Lower leg skin (tissue), 4 donors: ENCODE measurements at regions not wholly inside any gene's neighbourhood (a gene's known extent, or its start where the extent isn't known, plus 50 kb on each side); places are given as distances from the start of the nearest gene placed in this dataset.

Experiments used
- DNase-seq, 2 donors: peaks; one replicate each; pipeline ENCODE4 v3.0.0-alpha.2; 2019; ENCODE audit warnings: low spot score in 2 of 2
- H3K4me3 ChIP-seq: fragments of 200-600 bp; sonication (generic); 2 replicates; pipeline ENCODE4 v1.5.1; 2017; ENCODE audit warnings: mild to moderate bottlenecking, low read depth; ENCODE audit not compliant: poor library complexity, severe bottlenecking
- POLR2A ChIP-seq, 2 donors: fragments of 450-650 bp; IDR thresholded peaks; one replicate each; pipeline ENCODE4 v1.6.1; 2016 to 2017; ENCODE audit warnings: antibody characterized with exemption in 2 of 2, mild to moderate bottlenecking in 1 of 2, moderate library complexity in 1 of 2
- WGBS, 2 donors: methylation state at CpG; one replicate each; pipeline ENCODE4 v1.1.5; 2018; 5-methylcytosine and 5-hydroxymethylcytosine counted together
- intact Hi-C: fragments of 100-400 bp; cut with DNase I; formaldehyde crosslinking; loops from one replicate; pipeline ENCODE4 v1.15.0; 2023; ENCODE audit warnings: low total_unique reads
- TF ChIP-seq, protein P1 (sequence below), 3 donors: fragments of 450-650 bp; IDR thresholded peaks; one replicate each; pipeline ENCODE4 v1.5.1; 2016; ENCODE audit warnings: antibody characterized with exemption in 3 of 3, mild to moderate bottlenecking in 3 of 3, moderate library complexity in 2 of 3

DNA sequence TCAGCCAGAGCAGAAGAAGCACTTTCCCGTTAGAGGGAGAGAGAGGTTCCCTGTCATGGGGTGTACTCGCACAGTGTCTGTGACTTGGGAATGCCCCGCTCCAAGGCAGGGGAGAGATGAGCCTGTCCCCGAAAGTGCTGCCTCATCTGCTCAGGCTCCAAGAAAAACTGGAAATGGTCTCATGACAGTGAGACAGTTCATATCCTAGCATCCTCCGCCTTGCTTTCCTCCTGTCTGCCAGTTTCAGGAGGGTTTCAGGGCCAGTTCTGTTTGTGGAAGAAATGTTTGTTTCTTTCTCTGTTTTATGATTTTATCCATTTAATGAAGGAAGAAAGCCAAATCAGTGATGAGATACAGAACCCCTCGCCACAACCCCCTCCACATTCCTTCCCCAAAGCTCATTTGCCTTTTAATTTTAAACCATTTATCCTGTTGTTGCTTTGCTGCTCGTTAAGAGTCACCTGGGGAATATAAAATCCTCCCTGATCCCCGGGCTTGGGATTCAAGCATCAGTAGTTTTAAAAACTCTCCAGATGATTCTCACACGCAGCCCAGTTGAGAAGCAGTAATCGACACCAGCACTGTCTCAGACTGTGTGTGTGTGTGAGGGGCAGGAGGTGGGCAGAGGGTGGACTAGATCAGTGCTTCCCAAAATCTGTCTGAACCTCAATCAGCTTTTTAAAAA is 144.6 kb upstream of the UBL3 start:
- DNase-seq, result peak in 1 of 2 donors; percentile 40
- intact Hi-C loops, result no loop called here
- WGBS, 2 donors, result 61 to 69% methylated on average over 10 of the region's 10 CpGs

DNA sequence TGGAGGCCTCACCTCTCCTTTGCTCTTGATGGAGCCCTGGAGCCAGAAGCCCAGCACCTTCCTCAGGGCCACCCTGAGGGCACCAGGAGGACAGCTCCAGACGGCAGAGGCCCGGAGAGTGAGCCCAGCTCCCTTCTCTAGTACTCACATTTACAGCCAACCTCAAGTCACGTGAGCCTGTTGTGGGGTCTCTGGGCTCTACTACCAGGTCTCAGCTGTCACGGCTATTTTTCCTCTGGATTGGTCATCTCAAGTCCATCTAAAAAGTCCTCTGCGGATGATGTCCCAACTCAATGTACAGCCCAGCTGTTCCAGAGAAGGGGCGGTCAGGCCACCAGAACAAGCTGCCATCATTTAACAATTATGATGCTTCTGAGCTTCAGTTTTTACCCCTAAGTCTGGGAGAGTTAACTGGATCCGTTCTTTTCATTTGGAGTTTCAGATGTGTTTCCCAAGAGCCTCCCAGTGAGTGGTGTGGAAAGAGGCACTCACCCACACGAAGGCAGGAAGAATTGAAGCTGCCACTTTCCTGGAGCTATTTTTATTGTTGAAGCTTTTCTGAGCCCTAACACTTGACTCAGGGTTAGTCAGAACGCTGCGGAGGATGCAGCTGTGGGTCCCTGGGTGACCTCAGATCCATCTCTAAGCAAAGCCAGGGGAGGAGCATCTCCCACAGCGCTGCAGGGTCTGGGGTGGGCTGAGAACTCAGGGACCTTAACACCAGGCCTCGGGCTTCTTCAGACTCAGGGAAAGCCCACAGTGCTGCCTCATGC is 143.5 kb upstream of the UBL3 start:
- no peak overlapping the region for H3K4me3 ChIP-seq
- no peak for DNase-seq
- WGBS, 2 donors, result 65 to 70% methylated on average over 11 to 12 of the region's 12 CpGs
- TF ChIP-seq, protein P1, sequence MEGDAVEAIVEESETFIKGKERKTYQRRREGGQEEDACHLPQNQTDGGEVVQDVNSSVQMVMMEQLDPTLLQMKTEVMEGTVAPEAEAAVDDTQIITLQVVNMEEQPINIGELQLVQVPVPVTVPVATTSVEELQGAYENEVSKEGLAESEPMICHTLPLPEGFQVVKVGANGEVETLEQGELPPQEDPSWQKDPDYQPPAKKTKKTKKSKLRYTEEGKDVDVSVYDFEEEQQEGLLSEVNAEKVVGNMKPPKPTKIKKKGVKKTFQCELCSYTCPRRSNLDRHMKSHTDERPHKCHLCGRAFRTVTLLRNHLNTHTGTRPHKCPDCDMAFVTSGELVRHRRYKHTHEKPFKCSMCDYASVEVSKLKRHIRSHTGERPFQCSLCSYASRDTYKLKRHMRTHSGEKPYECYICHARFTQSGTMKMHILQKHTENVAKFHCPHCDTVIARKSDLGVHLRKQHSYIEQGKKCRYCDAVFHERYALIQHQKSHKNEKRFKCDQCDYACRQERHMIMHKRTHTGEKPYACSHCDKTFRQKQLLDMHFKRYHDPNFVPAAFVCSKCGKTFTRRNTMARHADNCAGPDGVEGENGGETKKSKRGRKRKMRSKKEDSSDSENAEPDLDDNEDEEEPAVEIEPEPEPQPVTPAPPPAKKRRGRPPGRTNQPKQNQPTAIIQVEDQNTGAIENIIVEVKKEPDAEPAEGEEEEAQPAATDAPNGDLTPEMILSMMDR (IDR thresholded peaks at IDR 0.05), result no peak
- TF ChIP-seq POLR2A (IDR thresholded peaks at IDR 0.05), result no peak
- intact Hi-C loops, result no loop called here

More for the DNA sequence above, 144.6 kb upstream of the UBL3 start:
- TF ChIP-seq, protein P1 (IDR thresholded peaks at IDR 0.05), result no peak
- no peak for TF ChIP-seq POLR2A (IDR thresholded peaks at IDR 0.05)
- H3K4me3 ChIP-seq, result no peak overlapping the region

DNA sequence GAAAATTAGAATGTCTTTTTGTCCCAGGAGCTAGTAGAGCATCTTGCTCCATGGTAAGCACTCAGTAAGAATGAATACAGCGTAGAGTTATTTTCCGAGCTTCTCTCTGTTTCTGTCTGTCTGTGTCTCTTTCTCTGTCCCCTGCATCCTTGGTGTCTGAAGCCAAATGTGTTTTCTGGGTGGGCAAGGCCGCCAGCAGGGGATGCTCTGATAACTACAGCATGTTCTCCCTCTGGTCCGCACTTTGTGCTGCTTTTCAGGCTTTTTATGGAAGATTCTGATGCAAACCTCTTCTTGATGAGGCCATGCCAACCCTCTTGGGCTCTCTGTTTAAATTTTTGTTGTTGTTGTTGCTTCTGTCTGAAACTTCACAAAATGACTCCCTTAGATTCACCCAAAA is 142.8 kb upstream of the UBL3 start:
- no peak overlapping the region for H3K4me3 ChIP-seq
- 87 to 88% methylated on average over 4 of the region's 4 CpGs for WGBS, 2 donors
- intact Hi-C loops, result no loop called here
- no peak for TF ChIP-seq POLR2A (IDR thresholded peaks at IDR 0.05)
- TF ChIP-seq, protein P1 (IDR thresholded peaks at IDR 0.05), result no peak
- no peak for DNase-seq

DNA sequence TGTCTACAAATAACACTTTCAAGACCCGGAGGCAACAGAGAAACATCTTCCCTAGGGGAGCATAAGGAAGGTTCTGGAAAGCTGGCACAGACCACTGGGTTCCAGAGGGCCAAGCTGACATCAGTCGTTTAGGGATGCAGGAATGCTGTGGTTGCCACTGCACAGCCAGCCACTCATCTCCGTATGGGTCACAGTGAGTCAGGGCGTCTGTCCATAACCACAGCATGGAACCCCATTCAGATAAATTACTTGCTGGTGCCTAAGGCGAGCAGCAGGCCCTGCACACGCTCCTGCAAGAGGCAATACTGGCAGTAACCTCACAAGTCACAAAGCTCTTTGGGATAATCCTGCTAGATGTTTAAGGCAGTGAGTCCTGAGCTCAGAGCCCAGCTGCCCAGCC is 140.9 kb upstream of the UBL3 start:
- TF ChIP-seq, protein P1 (IDR thresholded peaks at IDR 0.05), result no peak
- no peak for TF ChIP-seq POLR2A (IDR thresholded peaks at IDR 0.05)
- H3K4me3 ChIP-seq, result no peak overlapping the region
- intact Hi-C loops, result no loop called here
- no peak for DNase-seq
- 57 to 63% methylated on average over 6 of the region's 6 CpGs for WGBS, 2 donors

DNA sequence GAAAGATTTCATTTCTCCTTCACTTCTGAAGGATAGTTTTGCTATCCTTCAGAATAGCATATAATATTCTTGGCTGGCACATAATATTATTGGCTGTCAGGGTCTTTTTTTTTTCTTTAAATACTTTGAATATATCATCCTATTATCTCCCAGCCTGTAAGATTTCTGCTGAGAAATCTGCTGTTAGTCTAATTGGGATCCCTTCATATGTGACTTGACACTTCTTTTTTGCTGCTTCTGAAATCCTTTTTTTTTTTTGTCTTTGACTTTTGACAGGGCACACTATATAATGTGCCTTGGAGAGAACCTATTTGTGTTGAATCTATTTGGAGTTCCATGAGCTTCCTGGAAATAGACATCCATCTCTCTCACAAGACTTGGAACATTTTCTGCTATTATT is 136.9 kb upstream of the UBL3 start:
- H3K4me3 ChIP-seq, result no peak overlapping the region
- intact Hi-C loops, result no loop called here
- no peak for TF ChIP-seq POLR2A (IDR thresholded peaks at IDR 0.05)
- TF ChIP-seq, protein P1 (IDR thresholded peaks at IDR 0.05), result no peak
- no peak for DNase-seq
